ENCODE measurements at regions not wholly inside any gene's neighbourhood (a gene's known extent, or its start where the extent isn't known, plus 50 kb on each side); places are given as distances from the start of the nearest gene placed in this dataset.

- TF ChIP-seq POU5F1 (IDR thresholded peaks at IDR 0.05; ENCODE audit: low read depth, low read length) (no peak), GTF2F1 (IDR thresholded peaks at IDR 0.05; ENCODE audit: borderline replicate concordance, low read depth, low read length) (no peak), BRCA1 (IDR thresholded peaks at IDR 0.05; ENCODE audit: low read depth, low read length) (no peak), SUZ12 (IDR thresholded peaks at IDR 0.05; ENCODE audit: low read length) (no peak)
Measured at GRCh38 chr2:208985644-208986043, 438.2 kb upstream of the MAP2 start (continued).
